HG02852 (cell line): ENCODE measurements at regions not wholly inside any gene's neighbourhood (a gene's known extent, or its start where the extent isn't known, plus 50 kb on each side); places are given as distances from the start of the nearest gene placed in this dataset.

ENCODE experiments used
- ATAC-seq: cut with Tn5 transposase; IDR thresholded peaks from one replicate; pipeline ENCODE4 v1.9.1; 2021; ENCODE audit warnings: mild to moderate bottlenecking, moderate library complexity; ENCODE audit not compliant: unreplicated experiment

DNA sequence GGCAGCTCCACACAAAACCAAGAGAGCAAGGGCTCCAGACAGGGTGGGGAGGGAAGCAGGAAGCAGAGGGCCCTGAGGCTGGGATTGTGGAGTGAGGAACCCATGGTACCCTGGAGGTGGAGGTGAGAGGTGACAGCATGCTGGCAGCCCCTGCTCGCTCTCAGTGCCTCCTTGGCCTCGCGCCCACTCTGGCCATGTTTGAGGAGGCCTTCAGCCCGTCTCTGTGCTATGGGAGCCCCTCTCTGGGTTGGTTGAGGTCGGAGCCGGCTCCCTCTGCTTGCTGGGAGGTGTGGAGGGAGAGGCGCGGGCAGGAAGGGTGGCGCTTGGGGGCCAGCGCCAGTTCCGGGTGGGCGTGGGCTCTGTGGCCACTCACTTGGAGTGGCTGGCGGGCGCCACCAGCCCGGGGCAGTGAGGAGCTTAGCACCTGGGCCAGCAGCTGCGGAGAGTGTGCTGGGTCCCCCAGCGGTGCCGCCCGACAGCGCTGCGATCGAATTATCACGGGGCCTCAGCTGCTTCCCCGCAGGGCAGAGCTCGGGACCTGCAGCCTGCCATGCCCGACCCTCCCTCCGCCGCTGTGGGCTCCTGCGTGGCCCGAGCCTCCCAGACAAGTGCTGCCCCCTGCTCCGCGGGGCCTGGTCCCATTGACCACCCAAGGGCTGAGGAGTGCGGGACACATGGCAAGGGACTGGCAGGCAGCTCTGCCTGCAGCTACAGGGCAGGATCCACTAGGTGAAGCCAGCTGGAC, 196.0 kb downstream of the DACT1 start:
- no peak for ATAC-seq

DNA sequence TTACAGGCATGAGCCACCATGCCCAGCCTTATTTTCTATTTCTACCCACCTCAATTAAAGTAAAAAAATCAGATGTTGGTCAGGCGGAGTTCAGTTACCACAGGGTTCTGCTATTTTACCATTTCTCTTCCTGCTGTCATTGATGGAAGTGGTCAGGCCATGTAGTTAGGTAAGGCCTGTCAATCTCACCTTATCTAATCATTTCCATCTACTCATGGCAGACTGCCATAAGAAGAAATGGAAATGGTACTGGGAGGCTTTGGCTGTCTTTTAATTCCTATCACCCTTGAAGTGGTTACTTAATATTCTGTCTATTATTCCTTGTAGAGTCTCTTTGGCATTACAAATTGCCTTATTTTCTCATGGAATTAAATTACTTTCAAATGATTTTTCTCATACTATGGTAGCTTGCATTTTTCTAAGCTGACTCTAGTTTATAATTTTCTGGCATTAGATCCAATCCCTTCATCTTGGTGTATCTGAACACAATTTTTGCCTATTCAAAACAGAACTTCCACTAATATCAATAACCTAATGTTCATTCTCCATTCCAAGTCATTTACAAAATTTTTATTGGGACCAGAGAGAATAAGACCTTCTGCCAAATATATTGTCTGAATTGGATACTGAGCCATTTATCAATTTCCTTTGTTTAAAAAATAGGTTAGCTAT, 198.7 kb downstream of the DACT1 start:
- no peak for ATAC-seq

DNA sequence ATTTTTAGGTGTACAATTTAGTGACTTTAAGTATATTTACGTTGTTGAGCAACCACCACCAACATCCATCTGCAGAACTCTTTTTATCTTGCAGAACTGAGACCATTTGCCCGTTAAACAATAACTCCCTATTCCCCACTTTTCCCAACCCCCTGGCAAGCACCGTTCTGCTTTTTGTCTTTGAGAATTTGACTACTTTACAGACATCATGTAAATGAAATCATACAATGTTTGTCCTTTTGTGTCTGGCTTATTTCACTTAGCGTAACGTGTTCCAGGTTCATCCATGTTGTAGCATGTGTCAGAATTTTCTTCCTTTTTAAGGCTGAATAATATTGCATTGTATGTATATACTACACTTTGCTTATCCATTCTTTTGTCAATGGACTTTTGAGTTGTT, 201.5 kb downstream of the DACT1 start:
- no peak for ATAC-seq

DNA sequence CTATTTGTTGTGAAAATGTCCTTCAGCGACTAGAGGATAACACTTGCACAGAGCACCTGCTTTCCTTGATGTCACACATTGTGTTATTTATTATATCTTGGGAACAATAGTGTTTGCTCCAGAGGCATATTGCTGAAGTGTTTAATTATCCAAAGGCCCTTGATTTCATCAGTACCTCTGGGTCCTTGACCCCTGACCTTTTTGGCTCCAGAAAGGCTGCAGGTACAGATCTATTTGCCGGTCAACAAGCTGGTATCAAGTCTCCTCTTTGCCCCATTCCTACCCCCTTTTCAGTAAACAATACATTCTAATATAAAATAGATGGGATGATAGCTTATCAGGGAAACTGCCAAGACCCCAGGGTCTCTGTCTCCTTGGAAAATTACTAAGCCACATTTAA, 206.8 kb downstream of the DACT1 start:
- no peak for ATAC-seq

DNA sequence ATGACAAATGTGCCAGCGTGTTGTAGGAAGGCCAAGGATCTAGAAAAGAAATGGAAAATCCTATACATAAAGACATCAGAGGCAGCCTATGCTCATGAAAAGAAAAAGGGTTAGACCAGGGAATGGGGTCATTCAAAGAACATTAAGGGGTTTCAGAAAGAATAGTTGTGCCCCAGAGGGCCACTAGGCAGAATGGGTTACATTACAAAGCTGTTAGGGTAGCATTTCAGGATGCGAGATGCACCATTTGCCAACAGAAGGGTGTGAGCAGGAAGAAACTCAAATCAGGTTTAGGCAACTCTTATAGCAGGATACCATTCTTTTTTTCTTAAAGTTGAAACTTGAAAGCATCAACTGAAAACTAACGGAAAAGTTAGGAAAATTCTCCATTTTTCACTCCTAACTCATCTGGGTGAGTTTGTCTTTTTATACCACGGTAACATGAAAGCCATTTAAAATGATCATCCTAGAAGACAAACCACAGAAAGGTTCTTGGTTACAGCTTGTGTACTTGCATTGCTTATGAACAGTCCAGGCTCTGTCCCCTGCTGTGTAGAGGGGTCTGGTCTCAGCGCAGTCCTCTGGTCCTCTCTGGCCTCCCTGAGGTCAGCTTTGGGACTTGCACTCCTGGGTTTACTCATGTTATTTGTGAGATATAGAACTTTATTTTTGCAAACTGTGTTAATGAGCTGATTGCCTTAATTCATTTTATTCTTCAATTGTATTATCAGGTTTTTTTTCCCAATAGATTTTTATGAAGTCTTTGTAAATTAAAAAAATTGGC, 209.1 kb downstream of the DACT1 start:
- ATAC-seq, result no peak

DNA sequence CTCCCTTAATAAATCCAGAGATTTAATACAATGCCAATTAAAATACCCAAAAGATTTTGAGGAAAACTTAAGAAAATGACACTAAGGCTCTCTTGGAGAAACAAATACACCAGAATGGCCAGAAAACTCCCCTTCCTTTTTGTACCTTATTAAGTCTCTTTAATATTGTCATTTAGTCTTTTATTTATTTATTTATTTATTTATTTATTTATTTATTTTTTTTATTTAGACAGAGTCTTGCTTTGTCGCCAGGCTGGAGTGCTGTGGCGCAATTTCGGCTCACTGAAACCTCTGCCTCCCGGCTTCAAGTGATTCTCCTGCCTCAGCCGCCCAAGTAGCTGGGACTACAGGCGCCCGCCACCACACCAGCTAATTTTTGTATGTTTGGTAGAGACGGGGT, 210.6 kb downstream of the DACT1 start:
- no peak for ATAC-seq

DNA sequence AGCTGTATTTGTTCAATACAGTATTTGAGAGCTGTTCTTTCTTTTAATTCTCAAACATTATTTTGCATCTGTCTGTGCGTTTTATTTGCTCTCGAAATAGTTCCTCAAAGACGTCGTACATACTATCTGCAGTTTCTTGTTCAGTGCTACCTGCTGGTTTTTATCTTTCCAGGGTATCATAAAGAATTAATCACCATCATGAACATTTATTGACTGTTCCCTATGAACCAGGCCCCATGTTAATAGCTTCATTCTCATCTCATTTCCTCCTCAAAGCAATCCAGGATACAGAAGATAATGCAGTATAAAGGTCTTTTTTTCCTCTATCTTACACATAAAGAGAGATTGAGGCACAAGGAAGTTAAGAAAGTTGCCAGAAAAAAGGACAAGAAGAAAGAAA, 211.8 kb downstream of the DACT1 start:
- no peak for ATAC-seq

DNA sequence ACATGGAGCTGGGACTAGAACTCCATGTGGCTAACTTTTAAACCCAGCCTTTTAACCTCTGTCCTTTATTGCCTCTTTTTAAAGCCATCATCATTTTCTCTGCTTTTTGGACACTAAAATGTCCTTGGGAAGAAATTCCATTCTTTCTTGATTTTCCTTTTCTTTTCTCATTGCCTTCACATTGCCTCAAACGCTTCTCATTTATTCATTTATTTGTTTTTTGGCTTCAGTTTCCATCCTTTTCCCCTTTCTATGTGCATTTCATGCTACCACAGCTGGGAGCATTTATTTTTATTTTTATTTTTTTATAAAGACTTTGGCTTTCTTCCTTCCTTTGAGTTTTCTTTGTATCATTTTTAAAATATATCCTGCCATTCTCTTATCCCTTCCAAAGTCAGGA, 212.2 kb downstream of the DACT1 start:
- ATAC-seq, result no peak

DNA sequence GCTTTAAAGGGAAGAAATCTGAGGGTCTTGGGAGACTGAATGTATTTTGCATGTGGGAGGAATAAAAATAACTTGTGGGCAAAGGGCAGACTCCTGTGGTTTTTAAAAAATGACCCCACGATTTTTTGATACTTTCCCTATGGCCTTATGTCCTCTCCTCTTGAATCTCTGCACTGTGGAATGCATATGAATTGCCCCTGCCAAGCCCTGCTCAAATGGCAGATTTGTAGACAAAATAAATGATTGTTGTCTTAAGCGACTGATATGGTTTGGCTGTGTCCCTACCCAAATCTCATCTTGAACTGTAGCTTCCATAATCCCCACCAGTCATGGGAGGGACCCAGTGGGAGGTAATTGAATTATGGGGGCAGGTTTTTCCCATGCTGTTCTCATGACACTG, 223.8 kb downstream of the DACT1 start:
- no peak for ATAC-seq

DNA sequence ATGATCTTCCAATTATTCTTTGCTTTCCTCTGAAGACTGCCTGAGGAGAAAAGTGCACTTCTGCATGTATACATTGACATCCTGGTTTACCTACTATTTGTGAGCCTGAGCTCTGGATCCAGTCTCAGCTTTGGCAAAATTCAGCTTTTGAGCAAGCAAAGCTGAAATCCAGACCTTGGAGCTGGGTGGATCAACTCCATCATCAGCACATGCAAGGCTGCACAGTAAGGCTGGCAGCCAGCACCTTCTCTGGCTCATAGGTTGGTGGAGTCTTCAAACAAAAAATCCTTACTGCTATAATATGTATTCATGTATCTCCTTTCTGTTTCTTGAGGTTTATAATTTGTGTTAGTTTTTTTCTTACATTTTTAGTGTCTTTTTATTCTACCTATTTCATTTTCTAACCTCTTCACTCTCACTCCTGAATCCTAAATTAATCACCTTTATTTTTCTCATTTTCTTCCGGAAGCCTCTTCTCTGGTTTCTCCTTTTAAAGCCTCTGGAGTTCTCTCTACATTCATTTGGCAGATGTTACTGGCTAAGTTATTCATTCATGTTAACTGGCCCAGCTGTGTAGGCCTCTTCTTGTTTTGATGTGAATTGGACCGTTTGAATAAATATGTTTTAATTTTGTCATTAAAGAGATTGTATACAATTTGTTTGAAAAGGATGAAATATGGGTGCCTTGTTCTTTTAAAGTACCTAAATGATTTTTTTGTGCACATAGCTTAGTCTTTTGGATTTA, 224.8 kb downstream of the DACT1 start:
- ATAC-seq, result no peak

DNA sequence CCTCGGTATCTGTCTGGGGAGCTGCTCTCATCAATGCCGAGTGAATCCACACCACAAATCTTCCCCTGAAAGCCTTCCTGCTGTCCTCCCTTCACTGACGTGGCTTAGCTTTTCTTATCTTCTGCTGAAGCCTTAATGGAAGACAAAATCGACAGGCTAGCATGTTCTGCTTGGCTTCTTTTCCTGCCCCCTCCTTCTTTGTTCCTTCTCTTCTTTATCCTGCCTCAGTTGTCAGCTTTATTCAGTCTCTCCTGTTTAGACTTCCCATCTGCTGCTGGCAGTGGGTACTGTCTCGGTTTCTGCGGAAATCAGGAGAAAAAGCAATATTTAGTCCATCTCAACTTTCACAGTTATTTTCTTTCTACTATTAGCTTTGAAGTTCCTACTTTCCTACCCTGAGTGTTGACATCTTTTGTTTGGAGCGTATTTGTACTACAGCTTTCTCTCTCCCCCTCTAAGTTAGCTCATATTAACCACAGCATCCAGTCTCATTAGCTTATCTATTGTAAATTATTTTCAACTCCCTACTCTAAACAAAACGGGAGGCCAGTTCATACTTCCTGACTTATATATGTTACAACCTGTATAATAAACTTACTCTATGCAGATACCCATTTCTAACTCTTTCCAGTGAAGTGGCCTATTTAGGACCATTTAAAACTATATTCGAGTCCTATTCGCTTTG, 226.0 kb downstream of the DACT1 start:
- ATAC-seq, result no peak

DNA sequence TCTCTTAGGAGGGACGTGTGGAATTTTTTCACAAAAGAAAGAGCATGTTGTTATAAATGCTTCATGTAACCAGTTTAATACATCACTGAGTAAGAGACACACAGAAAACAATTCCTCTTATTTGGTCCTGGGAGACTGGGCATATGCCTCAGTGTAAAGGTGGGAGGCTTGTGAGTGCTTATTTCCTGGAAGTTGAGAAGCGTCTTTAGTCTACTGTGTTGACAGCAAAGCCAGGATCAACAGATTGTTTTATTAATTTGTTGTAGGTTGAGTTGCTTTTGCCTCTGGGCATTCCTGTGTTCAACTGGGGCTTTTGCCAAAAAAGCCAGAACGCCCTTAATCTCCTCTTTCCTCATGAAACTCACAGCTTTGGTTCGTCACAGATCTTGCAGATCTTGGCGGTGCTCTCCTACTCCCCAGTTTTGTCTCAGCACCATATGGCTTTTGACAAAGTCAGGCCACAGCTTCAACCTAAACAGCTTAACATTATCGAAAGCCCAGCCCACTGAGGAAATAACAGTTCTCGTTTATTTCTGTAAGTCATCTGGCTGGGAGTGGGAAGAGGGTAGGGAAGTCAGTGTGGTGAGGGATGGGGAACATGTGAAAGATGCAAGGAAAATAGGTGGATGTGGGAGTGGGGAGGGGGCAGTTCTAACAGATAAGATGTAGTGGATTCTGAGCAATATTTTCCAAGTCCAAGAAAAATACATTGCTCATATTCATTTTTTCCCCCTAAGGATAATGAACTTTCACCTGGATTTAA, 227.2 kb downstream of the DACT1 start:
- no peak for ATAC-seq

DNA sequence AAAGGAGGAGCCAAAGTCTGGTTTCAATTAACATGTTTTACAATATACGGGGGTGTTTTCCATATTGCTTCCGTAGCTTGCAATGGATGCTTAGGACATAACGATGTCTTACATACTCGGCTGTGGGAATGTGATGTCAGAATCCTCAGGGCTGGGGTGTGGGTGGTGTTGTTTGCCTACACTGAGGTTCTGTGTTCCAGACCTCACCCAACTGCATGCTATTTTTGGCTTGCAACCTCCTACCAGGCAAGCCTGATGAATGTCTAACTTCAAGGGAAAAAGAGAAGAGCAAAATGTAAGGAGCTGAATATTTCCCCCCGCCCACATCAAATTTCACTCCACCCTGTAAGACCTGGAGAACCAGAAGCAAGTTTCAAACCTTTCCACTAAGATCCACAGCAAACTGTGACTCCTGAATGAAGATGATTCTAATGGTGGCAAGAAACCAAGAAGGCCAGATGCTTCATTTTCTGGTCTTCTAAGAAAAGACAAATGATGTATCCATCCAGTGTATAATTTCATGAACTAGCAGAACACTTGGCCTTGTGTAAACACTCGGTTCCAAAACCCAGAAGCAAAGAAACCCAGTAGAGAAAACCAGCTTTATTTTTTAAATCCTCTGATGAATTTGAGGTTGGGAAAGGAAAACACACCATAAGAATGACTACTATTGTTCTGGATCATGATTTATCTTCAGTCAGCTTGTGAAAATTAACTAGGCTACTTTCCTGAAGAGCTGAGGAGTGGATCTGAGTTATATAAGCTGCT, 227.9 kb downstream of the DACT1 start:
- ATAC-seq, result no peak

DNA sequence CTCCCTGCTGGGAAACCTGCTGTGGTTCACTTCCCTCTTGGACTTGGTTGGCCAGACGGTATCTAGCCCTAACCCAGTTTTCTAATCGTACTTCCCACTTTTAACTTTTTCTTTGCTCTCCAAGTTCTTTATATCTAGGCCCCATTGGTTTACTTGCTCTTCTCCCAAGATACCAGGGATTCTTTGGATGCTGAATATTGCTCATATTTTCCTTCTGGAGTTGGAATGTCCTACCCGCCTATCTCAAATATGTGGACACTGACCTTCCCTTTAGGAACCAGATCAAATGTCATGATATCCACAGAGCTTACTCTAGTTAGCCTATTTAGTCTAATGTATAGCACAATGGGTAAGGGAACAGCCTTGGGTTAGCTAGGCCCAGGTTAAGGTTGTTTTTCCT, 228.6 kb downstream of the DACT1 start:
- ATAC-seq, result no peak

DNA sequence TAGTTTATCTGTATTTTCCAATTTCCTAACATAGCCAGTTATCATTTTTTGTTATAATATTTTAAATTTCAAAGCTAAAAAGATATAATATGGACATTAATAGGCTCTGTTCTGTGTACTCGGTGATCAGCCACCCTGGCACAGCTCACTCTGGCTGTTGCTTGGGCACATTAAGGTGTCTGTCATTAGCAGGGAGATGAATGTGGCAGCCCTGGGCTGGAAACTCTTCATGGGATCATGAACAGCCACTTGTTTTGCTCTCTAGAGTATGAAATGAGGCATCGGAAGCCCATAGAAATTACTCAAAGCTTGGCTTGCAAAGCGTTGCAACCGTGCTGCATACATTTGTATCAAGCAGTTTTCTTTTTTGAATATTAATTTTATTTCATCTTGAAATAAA, 233.2 kb downstream of the DACT1 start:
- ATAC-seq, result no peak

DNA sequence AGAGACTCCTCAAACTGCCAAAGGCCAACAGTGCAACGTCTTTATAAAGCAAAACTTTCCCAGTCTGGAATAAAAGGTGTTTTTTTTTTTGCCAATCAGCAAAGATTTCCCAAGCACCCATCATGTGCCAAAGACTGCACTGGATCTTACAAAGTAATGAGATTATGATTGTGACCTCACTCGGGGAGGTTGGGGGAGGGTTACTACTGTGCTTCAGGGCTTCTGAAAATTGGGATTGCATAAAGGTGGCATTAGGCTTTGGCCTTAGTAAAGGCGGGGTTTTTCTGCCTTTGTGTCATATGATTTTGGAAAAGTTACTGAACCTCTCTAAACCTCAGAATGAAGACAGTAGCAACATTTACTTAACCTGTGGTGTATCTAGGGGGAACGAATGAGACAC, 233.8 kb downstream of the DACT1 start:
- no peak for ATAC-seq

DNA sequence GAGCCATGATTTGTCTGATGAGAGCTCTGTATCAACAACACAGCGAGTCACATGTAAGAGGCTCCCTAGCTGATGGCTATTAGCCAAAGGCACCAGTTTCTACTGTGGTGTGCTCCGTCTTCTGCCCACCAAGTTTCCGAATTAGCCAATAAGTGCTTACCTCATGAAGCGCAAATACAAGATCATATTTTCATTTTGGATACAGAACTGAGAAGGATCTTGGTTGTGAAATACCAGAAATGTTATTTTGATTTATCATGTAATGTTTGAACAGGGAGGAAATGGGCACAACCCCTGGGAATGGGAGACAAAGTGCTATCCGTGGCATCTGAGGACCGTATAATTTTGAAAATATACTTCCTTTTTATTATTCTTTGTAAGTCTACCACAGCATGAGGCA, 234.3 kb downstream of the DACT1 start:
- ATAC-seq, result no peak

DNA sequence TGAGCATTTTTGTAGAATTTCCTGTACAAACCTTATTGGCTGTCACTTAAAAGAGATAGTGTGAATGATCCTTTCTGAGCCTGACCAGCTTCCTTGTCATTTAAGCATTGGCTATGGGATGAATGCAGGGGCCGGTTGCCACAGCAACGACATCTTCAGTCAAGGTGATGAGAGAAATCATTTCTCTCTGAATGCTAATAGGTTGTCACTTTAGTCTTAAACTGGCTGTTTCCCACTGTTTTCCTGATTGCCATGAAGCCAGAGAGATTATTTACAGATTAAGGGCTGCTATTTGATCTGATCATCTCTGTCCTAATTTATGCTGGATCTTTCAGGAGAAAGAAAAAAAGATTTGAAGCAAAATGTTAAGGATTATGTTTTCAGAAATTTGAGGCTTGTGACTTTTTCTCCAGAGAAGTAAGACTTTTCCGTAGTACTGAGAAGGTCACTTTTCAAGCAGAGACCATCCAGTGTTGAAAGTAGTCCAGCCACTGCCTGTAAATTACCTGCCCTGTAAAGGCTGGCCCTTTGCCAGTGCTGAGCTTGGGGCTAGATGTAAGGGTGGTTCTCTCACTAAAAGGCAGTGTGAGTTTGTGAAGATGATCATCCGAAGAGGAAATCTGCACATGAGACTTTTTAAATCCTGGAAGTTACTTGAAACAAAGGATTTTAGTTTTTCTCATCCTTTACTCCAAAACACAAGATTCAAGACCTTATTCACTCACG, 235.6 kb downstream of the DACT1 start:
- no peak for ATAC-seq

DNA sequence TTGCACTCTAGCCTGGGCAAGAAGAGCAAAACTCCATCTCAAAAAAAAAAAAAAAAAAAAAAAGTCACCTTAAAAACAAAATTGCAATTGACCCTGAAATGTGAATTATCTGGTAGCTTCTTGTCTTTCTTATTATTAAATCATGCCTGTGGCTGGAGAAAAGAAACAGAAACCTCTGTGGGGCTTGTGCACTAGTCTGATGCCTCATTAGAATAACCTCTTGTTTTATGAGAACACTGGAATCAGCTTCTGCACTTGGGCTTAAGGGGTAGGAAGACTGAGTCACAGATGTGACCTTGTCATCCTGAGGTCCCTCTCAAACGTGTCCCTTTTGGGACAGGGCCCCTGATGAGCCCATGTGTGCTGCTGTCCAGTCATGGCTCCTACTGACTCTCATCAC, 237.9 kb downstream of the DACT1 start:
- no peak for ATAC-seq
